Esophagus muscularis mucosa (tissue), 4 donors: ENCODE measurements at regions not wholly inside any gene's neighbourhood (a gene's known extent, or its start where the extent isn't known, plus 50 kb on each side); places are given as distances from the start of the nearest gene placed in this dataset.

Experiments
- DNase-seq: peaks from one replicate; pipeline ENCODE4 v3.0.0-alpha.2; 2017; ENCODE audit errors: extremely low spot score
- H3K27ac ChIP-seq, 4 donors: fragments of 200-600 bp; sonication (generic); replicated peaks in 1 of 4; 1 replicate in 3 of 4; 2 replicates in 1 of 4; pipeline ENCODE4 v1.5.1; 2016 to 2019; ENCODE audit warnings: mild to moderate bottlenecking in 1 of 4
- H3K27me3 ChIP-seq, 4 donors: fragments of 200-600 bp; sonication (generic); one replicate each; pipeline versions ENCODE4 v1.5.1 to v1.6.0; 2016 to 2019
- H3K36me3 ChIP-seq, 4 donors: fragments of 200-600 bp; sonication (generic); one replicate each; pipeline ENCODE4 v1.5.1; 2016 to 2019
- H3K4me1 ChIP-seq, 4 donors: fragments of 200-600 bp; sonication (generic); one replicate each; pipeline ENCODE4 v1.5.1; 2016 to 2019
- H3K4me3 ChIP-seq, 4 donors: fragments of 200-600 bp; sonication (generic); 1 replicate in 2 of 4; 2 replicates in 2 of 4; pipeline ENCODE4 v1.5.1; 2016 to 2019; ENCODE audit warnings: mild to moderate bottlenecking in 4 of 4, moderate library complexity in 1 of 4
- H3K9me3 ChIP-seq, 4 donors: fragments of 200-600 bp; sonication (generic); 1 replicate in 3 of 4; 2 replicates in 1 of 4; pipeline ENCODE4 v1.5.1; 2016 to 2019
- CTCF ChIP-seq, 3 experiments: fragments of 200-600 bp in 2 of 3; fragments of 450-650 bp in 1 of 3; sonication (generic) in 2 of 3; IDR thresholded peaks; one replicate each; pipeline ENCODE4 v1.5.1; 2017 to 2019; ENCODE audit warnings: antibody characterized with exemption in 3 of 3, mild to moderate bottlenecking in 2 of 3, moderate library complexity in 1 of 3
- EP300 ChIP-seq: sonication (generic); formaldehyde crosslinking; IDR thresholded peaks from one replicate; pipeline ENCODE4 v1.6.1; 2017; ENCODE audit warnings: antibody characterized with exemption
- POLR2A ChIP-seq: fragments of 450-650 bp; IDR thresholded peaks from one replicate; pipeline ENCODE4 v1.6.1; 2017; ENCODE audit warnings: antibody characterized with exemption, moderate library complexity, mild to moderate bottlenecking, low read depth
- POLR2AphosphoS5 ChIP-seq, 2 donors: sonication (generic); formaldehyde crosslinking; IDR thresholded peaks; one replicate each; pipeline ENCODE4 v1.6.1; 2017; ENCODE audit warnings: antibody characterized with exemption in 2 of 2
- WGBS: methylation state at CpG from one replicate; pipeline ENCODE4 v1.1.5; 2018; 5-methylcytosine and 5-hydroxymethylcytosine counted together
- intact Hi-C: fragments of 100-400 bp; cut with DNase I; formaldehyde crosslinking; loops from one replicate; pipeline ENCODE4 v1.15.1; 2023

GRCh38 chr18:40079786-40080185 is 1875.2 kb upstream of the PIK3C3 start:
- Histone ChIP-seq H3K4me1 (no peaks in the 10 kb centered on the region), H3K27ac (no peak overlapping the region), H3K9me3 (no peaks in the 10 kb centered on the region), H3K36me3 (no peaks in the 10 kb centered on the region), H3K27me3 (no peaks in the 10 kb centered on the region), H3K4me3 (no peak overlapping the region)
- TF ChIP-seq EP300: no peak
- no peak for TF ChIP-seq CTCF (IDR thresholded peaks at IDR 0.05)
- TF ChIP-seq POLR2AphosphoS5 (IDR thresholded peaks at IDR 0.05): no peak
- no peak for TF ChIP-seq POLR2A
- 79% methylated on average over 2 of the region's 2 CpGs for WGBS
- intact Hi-C loops: no loop called here
- DNase-seq: no peak

GRCh38 chr18:40075616-40076015 is 1879.4 kb upstream of the PIK3C3 start:
- Histone ChIP-seq H3K27me3 (no peaks in the 10 kb centered on the region), H3K4me1 (no peaks in the 10 kb centered on the region), H3K27ac (no peak overlapping the region), H3K9me3 (no peaks in the 10 kb centered on the region), H3K4me3 (no peak overlapping the region), H3K36me3 (no peaks in the 10 kb centered on the region)
- intact Hi-C loops: no loop called here
- no peak for DNase-seq
- TF ChIP-seq EP300 (no peak), POLR2A (no peak), POLR2AphosphoS5 (IDR thresholded peaks at IDR 0.05) (no peak), CTCF (IDR thresholded peaks at IDR 0.05) (no peak)
- 83% methylated on average over 2 of the region's 2 CpGs for WGBS

- H3K9me3 ChIP-seq: no peaks in the 10 kb centered on the region
- intact Hi-C loops: no loop called here
- H3K4me3 ChIP-seq: no peak overlapping the region
- H3K27me3 ChIP-seq: no peaks in the 10 kb centered on the region
- no peak for TF ChIP-seq POLR2A
- no peak for TF ChIP-seq CTCF (IDR thresholded peaks at IDR 0.05)
- no peak for TF ChIP-seq EP300
- no peak for TF ChIP-seq POLR2AphosphoS5 (IDR thresholded peaks at IDR 0.05)
- no peak for DNase-seq
- no peaks in the 10 kb centered on the region for H3K4me1 ChIP-seq
- no peak overlapping the region for H3K27ac ChIP-seq
- H3K36me3 ChIP-seq: no peaks in the 10 kb centered on the region
- 93% methylated on average over 2 of the region's 2 CpGs for WGBS
Observed at GRCh38 chr18:40072761-40073160, 1882.3 kb upstream of the PIK3C3 start.

GRCh38 chr18:40066368-40066767 is 1888.7 kb upstream of the PIK3C3 start:
- WGBS: 93% methylated on average over 1 of the region's 1 CpG
- intact Hi-C loops: no loop called here

More at GRCh38 chr18:40066368-40066767, 1888.7 kb upstream of the PIK3C3 start:
- no peak for DNase-seq
- no peak for TF ChIP-seq CTCF (IDR thresholded peaks at IDR 0.05)
- no peak for TF ChIP-seq EP300
- no peak for TF ChIP-seq POLR2AphosphoS5 (IDR thresholded peaks at IDR 0.05)
- TF ChIP-seq POLR2A: no peak
- Histone ChIP-seq H3K27ac (no peak overlapping the region), H3K9me3 (no peaks in the 10 kb centered on the region), H3K4me3 (no peak overlapping the region), H3K27me3 (no peaks in the 10 kb centered on the region), H3K4me1 (no peaks in the 10 kb centered on the region), H3K36me3 (no peaks in the 10 kb centered on the region)
